Endometrium (tissue), 2 donors: ENCODE measurements at regions not wholly inside any gene's neighbourhood (a gene's known extent, or its start where the extent isn't known, plus 50 kb on each side); places are given as distances from the start of the nearest gene placed in this dataset.

ENCODE experiments used
- FAIRE-seq: peaks from 2 replicates; lab custom pipeline; 2012; peaks lifted over from hg19 to GRCh38; lab: Jason Lieb, UNC
- donor health status: control.
- donor health status: control.

DNA sequence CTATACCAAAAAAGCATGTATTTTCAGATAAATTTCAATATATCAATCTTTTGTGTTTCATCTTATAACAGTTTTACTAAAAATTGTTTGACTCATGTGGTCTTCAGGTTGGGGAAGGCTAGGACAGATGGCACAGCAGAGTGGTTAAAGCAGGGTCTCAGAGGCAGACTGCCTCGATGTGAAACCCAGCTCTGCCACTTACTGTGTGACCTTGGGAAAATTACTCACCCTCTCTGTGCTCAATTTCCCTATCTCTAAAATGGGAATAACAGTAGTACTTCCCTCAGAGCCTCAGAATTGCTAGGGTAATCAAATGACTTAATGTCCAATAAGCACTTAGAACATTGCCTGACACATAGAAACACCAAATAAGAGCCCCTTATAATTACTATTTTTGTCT, 262.1 kb upstream of the FMN2 start:
- no peak for FAIRE-seq

DNA sequence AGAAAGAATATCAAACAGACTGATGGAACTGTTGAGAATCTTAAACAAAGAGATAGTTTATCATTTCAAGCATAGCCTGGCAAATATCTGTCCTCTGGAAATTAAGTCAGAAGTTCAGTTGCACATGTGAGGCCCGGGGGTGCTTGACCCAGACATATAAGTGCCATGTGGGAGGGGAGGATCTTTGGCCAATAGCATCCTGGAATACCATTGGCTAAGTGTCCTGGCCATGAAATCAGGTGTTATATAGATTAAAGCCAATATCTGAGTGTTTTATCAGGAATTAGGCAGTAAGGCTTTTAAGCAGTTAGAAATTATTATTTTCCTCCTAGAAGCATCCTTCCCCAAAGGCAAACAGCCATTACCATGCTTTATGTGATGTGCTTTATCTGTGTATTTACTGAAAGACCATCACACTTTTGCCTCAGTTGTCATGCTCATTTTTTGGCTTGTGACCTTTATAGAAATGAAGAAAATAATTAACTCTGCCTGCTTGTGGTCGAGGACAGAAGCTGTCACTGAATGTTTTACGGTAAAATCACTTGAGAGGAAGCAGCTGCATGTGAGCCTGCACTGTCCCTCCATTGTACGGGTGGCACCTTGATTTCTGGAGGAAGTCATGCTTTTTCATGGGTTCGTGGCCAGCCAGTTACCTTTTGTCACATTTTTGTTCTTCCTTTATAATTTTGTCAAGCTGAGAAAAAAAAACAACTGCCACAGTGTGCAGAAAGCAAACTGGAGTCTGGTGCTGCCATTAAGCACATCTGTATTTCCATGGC, 259.9 kb upstream of the FMN2 start:
- no peak for FAIRE-seq

DNA sequence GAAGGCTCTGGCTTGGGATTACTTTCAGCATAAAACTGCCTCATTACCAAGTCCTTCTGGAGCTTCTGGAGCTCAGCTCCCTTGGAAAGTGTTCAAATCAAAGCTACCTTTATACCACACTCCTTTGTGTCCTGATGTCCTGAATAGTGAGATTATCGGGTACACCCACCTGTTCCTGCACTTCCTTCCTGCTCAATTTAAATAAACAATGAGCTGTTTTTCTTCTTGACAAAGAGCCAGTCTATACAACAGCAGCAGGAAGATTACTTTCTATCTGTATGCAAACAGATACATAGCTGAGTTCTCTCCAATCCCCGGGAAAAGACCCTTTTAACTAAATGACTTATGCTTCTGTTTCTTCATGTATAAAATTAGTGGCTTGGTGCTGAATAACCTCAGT, 258.0 kb upstream of the FMN2 start:
- no peak for FAIRE-seq

- FAIRE-seq: no peak
Measured at GRCh38 chr1:239835946-239836440, 255.7 kb upstream of the FMN2 start.

- FAIRE-seq: no peak
Measured at GRCh38 chr1:239840336-239840735, 251.3 kb upstream of the FMN2 start.

DNA sequence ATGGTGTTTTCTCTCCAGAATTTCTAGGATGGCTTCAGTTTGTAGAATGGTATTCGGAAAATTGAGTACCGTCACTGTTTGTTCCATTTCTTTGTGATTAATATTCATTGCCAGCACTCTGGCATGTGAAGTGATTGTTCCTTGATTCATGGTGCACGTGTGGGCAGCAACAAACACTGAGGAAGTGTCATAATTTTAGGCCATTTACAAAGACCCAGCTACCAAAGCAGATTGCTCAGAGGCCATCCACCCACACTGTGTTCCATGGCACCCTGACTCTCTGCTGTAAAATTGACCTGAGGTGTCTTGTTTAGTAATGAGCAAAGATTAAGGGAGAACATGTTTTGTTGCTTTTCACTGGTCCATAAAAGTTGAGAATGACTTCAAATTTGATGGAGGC, 250.9 kb upstream of the FMN2 start:
- no peak for FAIRE-seq

GRCh38 chr1:239841631-239842030, 250.1 kb upstream of the FMN2 start:
- FAIRE-seq: no peak

GRCh38 chr1:239843541-239843940, 248.1 kb upstream of the FMN2 start:
- no peak for FAIRE-seq

- no peak for FAIRE-seq
Measured at GRCh38 chr1:239844833-239845232, 246.8 kb upstream of the FMN2 start.

- FAIRE-seq: no peak
Measured at GRCh38 chr1:239854922-239855321, 236.8 kb upstream of the FMN2 start.

- FAIRE-seq: no peak
Measured at GRCh38 chr1:239856067-239856466, 235.6 kb upstream of the FMN2 start.

- FAIRE-seq: no peak
Measured at GRCh38 chr1:239856924-239857323, 234.8 kb upstream of the FMN2 start.

DNA sequence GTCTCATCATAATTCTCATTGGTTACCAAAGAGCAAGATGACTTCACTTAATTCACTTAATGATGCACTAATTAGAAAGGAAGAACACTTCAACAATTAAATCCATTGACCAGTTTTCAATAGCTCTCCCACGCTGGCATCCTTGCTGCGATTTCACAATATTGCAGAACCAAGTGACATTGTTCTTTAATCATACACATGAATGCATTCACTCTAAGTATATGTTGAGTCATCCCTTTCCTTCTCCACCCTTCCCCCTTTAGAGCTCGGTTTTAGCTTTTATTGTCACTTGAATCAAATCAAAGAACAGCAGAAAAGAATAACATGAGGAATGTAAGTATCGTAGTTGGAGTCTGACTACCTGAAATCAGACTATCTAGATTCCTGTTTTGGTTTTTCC, 233.6 kb upstream of the FMN2 start:
- FAIRE-seq: no peak

- no peak for FAIRE-seq
Measured at GRCh38 chr1:239858529-239858928, 233.2 kb upstream of the FMN2 start.

DNA sequence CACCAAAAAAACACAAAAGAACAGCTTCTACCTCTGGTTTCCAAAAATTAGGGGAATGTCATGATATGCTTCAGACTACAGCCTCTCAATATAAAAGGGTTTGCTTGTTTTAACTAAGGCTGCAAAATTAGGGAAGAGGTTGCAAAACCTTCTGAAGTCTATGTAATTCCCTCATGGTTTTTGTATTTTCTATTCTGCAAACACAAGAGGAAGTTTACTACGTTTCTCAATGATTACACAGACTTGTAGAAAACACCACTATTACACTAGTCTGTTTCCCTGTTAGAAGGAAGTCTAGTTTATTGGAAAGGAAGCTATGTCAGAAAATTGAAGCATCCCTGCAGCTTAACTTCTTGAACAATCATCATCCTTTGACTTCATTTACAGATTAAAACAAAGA, 229.7 kb upstream of the FMN2 start:
- no peak for FAIRE-seq

- no peak for FAIRE-seq
Measured at GRCh38 chr1:239868058-239868832, 223.4 kb upstream of the FMN2 start.

DNA sequence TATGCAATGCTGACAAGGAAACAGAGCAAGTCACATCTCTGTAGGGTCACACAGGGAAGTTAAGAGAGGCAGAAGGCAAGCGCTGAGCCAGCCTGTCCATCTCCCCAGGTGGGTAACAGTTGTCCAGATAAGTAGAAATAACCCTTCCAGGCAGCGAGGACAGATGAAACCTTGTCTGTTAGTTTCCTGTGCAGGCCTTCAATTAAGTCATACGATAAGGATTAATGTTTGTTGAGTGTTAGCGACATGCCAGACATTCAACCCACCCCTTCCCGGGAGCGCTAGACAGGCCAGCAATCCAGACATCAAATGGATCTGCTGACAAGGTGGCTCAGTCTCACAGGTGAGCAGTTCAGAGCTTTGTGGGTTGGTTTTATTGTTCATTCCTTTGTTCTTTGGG, 221.5 kb upstream of the FMN2 start:
- FAIRE-seq: no peak

DNA sequence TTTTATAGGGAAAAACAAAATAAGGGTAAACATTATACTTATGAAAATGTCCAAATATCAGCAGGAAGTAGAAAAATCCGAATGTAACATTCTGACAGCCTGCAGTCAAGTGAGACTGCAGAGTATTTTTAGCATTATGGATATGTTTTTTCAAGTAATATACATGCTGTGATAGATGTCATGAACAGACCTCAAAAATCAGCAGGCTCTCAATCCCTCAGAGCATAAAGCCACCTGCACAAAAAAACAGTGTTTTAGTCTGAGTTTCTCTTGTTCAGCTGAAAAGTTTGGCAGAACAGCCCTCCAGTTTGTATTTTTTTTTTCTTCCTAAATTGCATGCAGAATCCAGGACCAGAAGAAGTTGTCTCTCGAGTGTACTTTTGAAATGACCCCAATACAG, 219.1 kb upstream of the FMN2 start:
- FAIRE-seq: no peak

GRCh38 chr1:239874831-239875230, 216.9 kb upstream of the FMN2 start:
- FAIRE-seq: no peak

DNA sequence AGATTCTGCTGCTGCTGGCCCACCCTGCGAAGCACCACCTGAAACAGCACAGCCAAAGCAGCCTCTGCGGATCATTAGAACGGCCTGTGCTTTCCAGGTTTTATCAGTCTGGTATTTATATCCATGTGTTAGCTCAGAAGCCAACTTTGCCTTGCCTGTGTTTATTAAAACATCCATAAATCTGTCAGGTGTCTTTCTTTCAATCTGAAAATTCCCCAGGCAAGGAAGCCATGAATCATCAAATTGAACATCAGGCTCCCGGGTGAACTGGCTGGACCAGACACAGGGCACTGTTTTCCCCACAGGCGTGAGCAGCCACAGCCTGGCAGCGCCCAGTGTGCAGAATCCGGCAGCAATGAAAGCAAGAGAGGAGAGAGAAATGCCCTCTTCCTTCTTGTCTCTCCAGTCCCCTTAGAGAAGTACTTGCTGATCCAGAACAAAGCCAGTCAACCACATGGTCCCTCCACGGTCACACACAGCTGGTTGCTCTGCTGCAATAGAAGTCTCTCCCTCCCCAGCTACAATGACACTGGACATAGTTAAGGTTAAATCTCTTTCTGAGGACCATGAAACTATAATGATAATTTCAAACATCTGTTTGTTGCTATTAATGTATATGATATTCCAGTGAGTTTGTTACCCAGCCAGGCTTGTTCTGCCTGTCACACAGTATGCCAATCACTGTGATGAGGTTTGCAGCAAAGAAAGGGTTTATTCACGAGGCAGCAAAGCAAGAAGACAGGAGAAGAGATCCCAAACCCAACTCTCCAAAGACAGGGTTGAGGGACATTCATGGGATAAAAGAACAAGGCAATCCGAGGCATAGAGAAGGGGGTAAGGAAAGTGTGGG, 212.1 kb upstream of the FMN2 start:
- no peak for FAIRE-seq

DNA sequence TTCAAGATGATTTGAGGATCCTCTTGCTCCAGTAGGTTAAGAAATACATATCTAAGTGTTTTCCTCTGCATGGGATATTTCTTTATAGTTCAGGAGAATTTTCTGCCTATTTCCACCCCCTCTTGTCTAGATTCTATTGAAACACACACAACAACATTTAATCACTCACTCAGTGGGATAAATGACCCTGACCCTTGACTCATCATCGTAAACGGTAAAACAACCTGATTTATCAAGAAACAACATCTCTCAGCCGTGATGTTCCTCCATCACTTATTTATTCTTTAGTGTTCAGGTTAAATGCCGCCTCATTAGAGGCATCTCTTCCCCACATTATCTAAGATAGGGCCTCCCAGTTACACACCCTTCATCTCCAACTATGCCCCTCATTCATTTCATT, 208.7 kb upstream of the FMN2 start:
- FAIRE-seq: no peak

DNA sequence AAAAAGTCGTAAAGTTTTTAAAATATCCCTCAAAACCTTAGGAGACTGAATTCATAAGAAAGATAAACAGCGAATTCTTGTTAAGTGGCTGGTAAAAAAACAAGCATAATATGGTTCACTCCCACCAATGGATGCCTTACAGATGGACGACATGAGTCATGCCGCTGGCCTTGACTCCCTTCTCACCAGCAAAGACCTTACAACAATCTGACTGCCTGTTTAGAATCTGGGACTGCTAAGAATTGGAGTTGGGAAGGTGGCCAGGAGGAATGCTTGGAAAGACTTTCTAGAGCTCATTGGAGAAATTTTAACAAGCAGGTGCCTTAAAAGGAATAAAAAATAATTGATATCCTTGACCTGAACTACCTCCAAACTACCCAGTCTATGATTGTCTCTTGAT, 206.9 kb upstream of the FMN2 start:
- FAIRE-seq: peak; percentile 93

DNA sequence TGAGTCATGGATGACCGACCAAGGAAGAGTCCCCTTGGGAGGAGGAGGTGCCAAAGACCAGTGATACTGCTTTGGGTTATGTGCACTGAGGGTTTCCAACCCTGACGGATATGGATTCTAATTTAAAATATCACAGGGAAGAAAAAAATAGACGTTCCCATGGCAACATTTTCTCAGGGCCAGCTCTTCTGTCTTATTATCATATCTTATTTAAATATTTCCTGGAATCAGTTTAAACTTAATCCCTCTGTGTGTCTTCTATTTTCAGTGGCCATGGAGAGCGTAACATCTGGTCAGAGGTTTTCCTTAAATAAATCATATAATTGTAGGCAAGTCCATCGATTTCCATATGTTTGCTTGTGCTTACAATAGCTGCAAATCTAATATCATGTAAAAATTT, 205.4 kb upstream of the FMN2 start:
- no peak for FAIRE-seq
